HL-60 (cell line): ENCODE measurements at regions not wholly inside any gene's neighbourhood (a gene's known extent, or its start where the extent isn't known, plus 50 kb on each side); places are given as distances from the start of the nearest gene placed in this dataset.

ENCODE experiments used
- DNase-seq, 2 experiments: peaks; one replicate each; pipeline ENCODE4 v3.0.0-alpha.2; 2010 to 2020; ENCODE audit warnings: low read depth in 1 of 2, low spot score in 1 of 2
- H3K27ac ChIP-seq: fragments of 250-450 bp; sonication (Bioruptor Pico); replicated peaks from 2 replicates; pipeline ENCODE4 v1.5.1; 2020; ENCODE audit warnings: mild to moderate bottlenecking, moderate library complexity
- H3K27me3 ChIP-seq: fragments of 250-450 bp; sonication (Bioruptor Pico); 2 replicates; pipeline ENCODE4 v1.5.1; 2021; ENCODE audit warnings: mild to moderate bottlenecking, moderate library complexity; ENCODE audit not compliant: insufficient read depth, poor library complexity, severe bottlenecking
- H3K4me3 ChIP-seq: replicated peaks from 2 replicates; pipeline ENCODE4 v1.5.1; 2011; ENCODE audit warnings: mild to moderate bottlenecking, control low read depth, low read length; ENCODE audit not compliant: insufficient read depth
- CTCF ChIP-seq: IDR thresholded peaks from one replicate; pipeline ENCODE4 v1.5.1; 2011; ENCODE audit warnings: low read length, control low read depth, inconsistent platforms; ENCODE audit not compliant: insufficient read depth
- GABPA ChIP-seq: IDR thresholded peaks from 2 replicates; pipeline ENCODE4 v1.6.1; 2012; ENCODE audit warnings: low read depth
- POLR2AphosphoS5 ChIP-seq: IDR thresholded peaks from 2 replicates; pipeline ENCODE4 v1.6.1; 2012; ENCODE audit warnings: low read depth
- REST ChIP-seq: IDR thresholded peaks from 2 replicates; pipeline ENCODE4 v1.6.1; 2012; ENCODE audit warnings: low read depth; ENCODE audit not compliant: insufficient replicate concordance
- SPI1 ChIP-seq: IDR thresholded peaks from 2 replicates; pipeline ENCODE4 v1.6.1; 2012; ENCODE audit warnings: low read depth, mild to moderate bottlenecking, borderline replicate concordance

GRCh38 chr20:52921340-52921739, 50.8 kb upstream of the TSHZ2 start:
- no peak overlapping the region for H3K27ac ChIP-seq
- no peak for DNase-seq

GRCh38 chr20:52918311-52918710, 53.8 kb upstream of the TSHZ2 start:
- no peak overlapping the region for H3K27ac ChIP-seq
- H3K4me3 ChIP-seq = no peak overlapping the region
- DNase-seq = no peak
- no peak for TF ChIP-seq SPI1
- no peak for TF ChIP-seq REST
- no peak for TF ChIP-seq GABPA
- no peaks in the 10 kb centered on the region for H3K27me3 ChIP-seq

More at GRCh38 chr20:52921340-52921739, 50.8 kb upstream of the TSHZ2 start:
- H3K27me3 ChIP-seq = no peaks in the 10 kb centered on the region
- H3K4me3 ChIP-seq = no peak overlapping the region
- TF ChIP-seq GABPA (no peak), REST (no peak), SPI1 (no peak), POLR2AphosphoS5 (no peak), CTCF (no peak)

- Histone ChIP-seq H3K27ac (no peak overlapping the region), H3K4me3 (no peak overlapping the region), H3K27me3 (no peaks in the 10 kb centered on the region)
- no peak for DNase-seq
- TF ChIP-seq CTCF (no peak), GABPA (no peak), POLR2AphosphoS5 (no peak), REST (no peak), SPI1 (no peak)
Measured at GRCh38 chr20:52915564-52915963, 56.6 kb upstream of the TSHZ2 start.

GRCh38 chr20:52914870-52915269, 57.3 kb upstream of the TSHZ2 start:
- no peak overlapping the region for H3K27ac ChIP-seq
- no peak overlapping the region for H3K4me3 ChIP-seq
- no peak for DNase-seq
- H3K27me3 ChIP-seq = no peaks in the 10 kb centered on the region
- TF ChIP-seq SPI1 (no peak), CTCF (no peak), POLR2AphosphoS5 (no peak), REST (no peak)
